K562 (cell line): ENCODE measurements at regions not wholly inside any gene's neighbourhood (a gene's known extent, or its start where the extent isn't known, plus 50 kb on each side); places are given as distances from the start of the nearest gene placed in this dataset.
A peak's percentile ranks its signal among the peaks of the same experiment; 100 is the strongest.

Experiments used
- ATAC-seq: fragments of 200-7000 bp; cut with Tn5 transposase; 3 replicates; pipeline ENCODE4 v1.9.1; 2020; ENCODE audit warnings: moderate library complexity
- BruUV-seq: library from RNA; stranded (reverse); fragments of 400-500 nt; replicated peaks from 2 replicates; lab custom pipeline; 2021; lab: Mats Ljungman, UMichigan
- CTCF ChIA-PET: fragments of 300-600 bp; formaldehyde crosslinking; extraction: SDS; loops from one replicate; lab custom pipeline; 2021; ENCODE audit warnings: low intra/inter-chr PET ratio; lab: Yijun Ruan, JAX
- POLR2A ChIA-PET: fragments of 300-600, 350-650 bp; sonication (Branson Sonifier 250); formaldehyde crosslinking; extraction: SDS; loops from one replicate; lab custom pipeline; 2021; ENCODE audit warnings: antibody characterized with exemption, inconsistent platforms; lab: Yijun Ruan, JAX
- DNase-seq, 4 experiments: peaks; one replicate each; pipeline versions ENCODE4 v3.0.0 to v3.0.0-alpha.2; 2011 to 2018; ENCODE audit warnings: low spot score in 3 of 4, mixed read lengths in 3 of 4; ENCODE audit errors: extremely low read depth in 1 of 4
- FAIRE-seq: peaks from 2 replicates; lab custom pipeline; 2011; peaks lifted over from hg19 to GRCh38; lab: Jason Lieb, UNC
- H2AFZ ChIP-seq: 2 replicates; pipeline ENCODE4 v1.6.0; 2011; ENCODE audit warnings: low read depth, low read length, control low read depth, inconsistent platforms
- H3K27ac ChIP-seq: fragments of 200-600 bp; 3 replicates; pipeline ENCODE4 v1.8.0; 2011; ENCODE audit warnings: low read depth, mild to moderate bottlenecking, control low read depth, inconsistent platforms, low read length, moderate library complexity, mixed read lengths; ENCODE audit errors: extremely low read depth
- H3K27me3 ChIP-seq, 2 experiments: fragments of 300-600 bp in 1 of 2; 2 replicates in 1 of 2; 3 replicates in 1 of 2; pipeline versions ENCODE4 v1.6.0 to v1.8.0; 2011; ENCODE audit warnings: inconsistent platforms in 2 of 2, low read length in 2 of 2, mild to moderate bottlenecking in 1 of 2, mixed read lengths in 1 of 2, moderate library complexity in 1 of 2; ENCODE audit not compliant: control insufficient read depth in 2 of 2, insufficient read depth in 2 of 2
- H3K36me3 ChIP-seq: fragments of 300-600 bp; 3 replicates; pipeline ENCODE4 v1.8.0; 2011; ENCODE audit warnings: mild to moderate bottlenecking, low read length, inconsistent platforms; ENCODE audit not compliant: control insufficient read depth, insufficient read depth
- H3K4me1 ChIP-seq, 2 experiments: fragments of 200-600 bp in 1 of 2; replicated peaks in 1 of 2; 2 replicates in 1 of 2; 3 replicates in 1 of 2; pipeline versions ENCODE4 v1.5.1 to v1.8.0; 2011; ENCODE audit warnings: inconsistent platforms in 2 of 2, low read length in 2 of 2, mild to moderate bottlenecking in 1 of 2, mixed read lengths in 1 of 2, moderate library complexity in 1 of 2; ENCODE audit not compliant: control insufficient read depth in 2 of 2, insufficient read depth in 2 of 2
- H3K4me2 ChIP-seq: 2 replicates; pipeline ENCODE4 v1.6.1; 2011; ENCODE audit warnings: low read length, control low read depth, inconsistent platforms, mixed read lengths; ENCODE audit not compliant: insufficient read depth
- H3K4me3 ChIP-seq: fragments of 200-600 bp; sonication (generic), shearing (Covaris generic); 2 replicates; pipeline ENCODE4 v1.5.1; 2016; ENCODE audit warnings: control low read depth, inconsistent platforms
- H3K79me2 ChIP-seq: fragments of 200-600 bp; 3 replicates; pipeline ENCODE4 v1.8.0; 2011; ENCODE audit warnings: low read length, inconsistent platforms; ENCODE audit not compliant: control insufficient read depth, insufficient read depth
- H3K9ac ChIP-seq, 2 experiments: 2 replicates each; pipeline versions ENCODE4 v1.6.0 to v1.6.1; 2011; ENCODE audit warnings: low read depth in 2 of 2, low read length in 2 of 2, control low read depth in 1 of 2, inconsistent platforms in 1 of 2, mild to moderate bottlenecking in 1 of 2, mixed read lengths in 1 of 2; ENCODE audit not compliant: insufficient read depth in 1 of 2
- H3K9me1 ChIP-seq: one replicate; pipeline ENCODE4 v1.6.0; 2011; ENCODE audit warnings: inconsistent platforms, mild to moderate bottlenecking, low read length, moderate library complexity; ENCODE audit not compliant: control insufficient read depth, insufficient read depth
- H3K9me3 ChIP-seq: replicated peaks from 2 replicates; pipeline ENCODE4 v1.5.1; 2011; ENCODE audit warnings: low read depth, low read length, inconsistent platforms; ENCODE audit not compliant: control insufficient read depth, insufficient read depth
- H4K20me1 ChIP-seq: replicated peaks from 2 replicates; pipeline ENCODE4 v1.6.1; 2011; ENCODE audit warnings: low read length, inconsistent platforms, mixed read lengths; ENCODE audit not compliant: control insufficient read depth, insufficient read depth
- ATF1 ChIP-seq, 2 experiments: fragments of 450-650 bp in 1 of 2; IDR thresholded peaks; 2 replicates each; pipeline ENCODE4 v1.6.1; 2016; ENCODE audit warnings: missing compliant biosample characterization in 1 of 2, missing genetic modification characterization in 1 of 2
- BCL6 ChIP-seq: fragments of 250-450 bp; sonication (Bioruptor Pico); IDR thresholded peaks from 2 replicates; pipeline ENCODE4 v1.4.0; 2020
- HCFC1 ChIP-seq: IDR thresholded peaks from 2 replicates; pipeline ENCODE4 v1.6.1; 2012; ENCODE audit warnings: low read depth, low read length, improper control_type of control experiment
- MAFF ChIP-seq: IDR thresholded peaks from 2 replicates; pipeline ENCODE4 v1.6.1; 2012; ENCODE audit warnings: low read length, improper control_type of control experiment
- TFE3 ChIP-seq: fragments of 450-650 bp; formaldehyde crosslinking; IDR thresholded peaks from 2 replicates; pipeline ENCODE4 v1.4.0; 2020; ENCODE audit warnings: mild to moderate bottlenecking, mixed read lengths
- ZNF212 ChIP-seq: fragments of 450-650 bp; formaldehyde crosslinking; IDR thresholded peaks from 2 replicates; pipeline ENCODE4 v1.4.0; 2020; ENCODE audit warnings: mild to moderate bottlenecking
- WGBS: fragments of 100-300 bp; shearing (Covaris generic); methylation state at CpG from one replicate; pipeline ENCODE4 v1.1.6; 2016; ENCODE audit warnings: low coverage, mixed read lengths; ENCODE audit not compliant: insufficient coverage; ENCODE audit errors: missing lambda C conversion rate; 5-methylcytosine and 5-hydroxymethylcytosine counted together
- in situ Hi-C: fragments of 300-500 bp; cut with MboI; formaldehyde crosslinking; loops from 4 replicates; pipeline ENCODE4 v1.15.0; 2018; ENCODE audit warnings: inconsistent platforms, mixed read lengths
- intact Hi-C: fragments of 100-400 bp; cut with micrococcal nuclease; formaldehyde crosslinking; loops from 2 replicates; pipeline ENCODE4 v1.14.2; 2022
- TF ChIP-seq, protein P1 (sequence below): fragments of 250-450 bp; sonication (Bioruptor Pico); IDR thresholded peaks from 2 replicates; pipeline ENCODE4 v1.4.0; 2020

- TF ChIP-seq ZNF212 (no peak), BCL6 (CRISPR knock-in tag) (no peak), ATF1 (CRISPR knock-in tag; IDR thresholded peaks at IDR 0.05) (no peak), ATF1 (tag; IDR thresholded peaks at IDR 0.05) (no peak), MAFF (no peak)
- TF ChIP-seq, protein P1, sequence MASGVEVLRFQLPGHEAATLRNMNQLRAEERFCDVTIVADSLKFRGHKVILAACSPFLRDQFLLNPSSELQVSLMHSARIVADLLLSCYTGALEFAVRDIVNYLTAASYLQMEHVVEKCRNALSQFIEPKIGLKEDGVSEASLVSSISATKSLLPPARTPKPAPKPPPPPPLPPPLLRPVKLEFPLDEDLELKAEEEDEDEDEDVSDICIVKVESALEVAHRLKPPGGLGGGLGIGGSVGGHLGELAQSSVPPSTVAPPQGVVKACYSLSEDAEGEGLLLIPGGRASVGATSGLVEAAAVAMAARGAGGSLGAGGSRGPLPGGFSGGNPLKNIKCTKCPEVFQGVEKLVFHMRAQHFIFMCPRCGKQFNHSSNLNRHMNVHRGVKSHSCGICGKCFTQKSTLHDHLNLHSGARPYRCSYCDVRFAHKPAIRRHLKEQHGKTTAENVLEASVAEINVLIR: no peak
Measured at GRCh38 chr4:14236359-14236758, 608.8 kb upstream of the BOD1L1 start (continued).

GRCh38 chr4:14237911-14238310, 610.4 kb upstream of the BOD1L1 start:
- peak; percentile 3; the same call in 1 of the 2 replicates for TF ChIP-seq TFE3 (CRISPR knock-in tag)
- no peak for TF ChIP-seq HCFC1
- Histone ChIP-seq H3K4me2 (no peak overlapping the region), H3K9me3 (no peaks in the 10 kb centered on the region), H3K9ac (no peak overlapping the region), H3K79me2 (no peaks in the 10 kb centered on the region), H3K36me3 (no peaks in the 10 kb centered on the region), H3K27me3 (no peaks in the 10 kb centered on the region), H3K4me3 (no peak overlapping the region), H4K20me1 (no peaks in the 10 kb centered on the region), H3K27ac (no peak overlapping the region), H3K9me1 (no peaks in the 10 kb centered on the region), H2AFZ (no peak overlapping the region), H3K4me1 (no peaks in the 10 kb centered on the region)
- ChIA-PET POLR2A (no interaction called here), CTCF (no interaction called here)
- ATAC-seq (no peak), FAIRE-seq (no peak), DNase-seq (no peak)
- in situ Hi-C loops: no loop called here
- no TSS peak for BruUV-seq
- whole genome bisulfite sequencing: 0% methylated on average over 2 of the region's 2 CpGs
- intact Hi-C loops: no loop called here
